ENCODE measurements at regions not wholly inside any gene's neighbourhood (a gene's known extent, or its start where the extent isn't known, plus 50 kb on each side); places are given as distances from the start of the nearest gene placed in this dataset.

GRCh38 chr20:4082406-4083097, 66.1 kb upstream of the SMOX start:
- TF ChIP-seq CTCF (conservative IDR thresholded peaks at IDR 0.05; ENCODE audit: low read length) (no peak), EZH2phosphoT487 (IDR thresholded peaks at IDR 0.05; ENCODE audit: borderline replicate concordance) (no peak)
